GM12878 (cell line): ENCODE measurements at regions not wholly inside any gene's neighbourhood (a gene's known extent, or its start where the extent isn't known, plus 50 kb on each side); places are given as distances from the start of the nearest gene placed in this dataset.

Source experiments
- ATAC-seq: fragments of 200-7000 bp; cut with Tn5 transposase; 3 replicates; pipeline ENCODE4 v1.9.1; 2020; ENCODE audit warnings: mild to moderate bottlenecking, moderate library complexity
- BruUV-seq: library from RNA; stranded (reverse); fragments of 400-500 nt; replicated peaks from 2 replicates; lab custom pipeline; 2021; lab: Mats Ljungman, UMichigan
- CTCF ChIA-PET: fragments of 300-600 bp; sonication (Branson Sonifier 250); formaldehyde crosslinking; extraction: SDS; loops from one replicate; lab custom pipeline; 2021; ENCODE audit warnings: inconsistent platforms; lab: Yijun Ruan, JAX
- POLR2A ChIA-PET: fragments of 350-600 bp; formaldehyde crosslinking; extraction: SDS; loops from one replicate; lab custom pipeline; 2021; ENCODE audit warnings: inconsistent platforms; lab: Charles Lee
- RAD21 ChIA-PET: fragments of 300-600 bp; sonication (Branson Sonifier 250); formaldehyde crosslinking; loops from one replicate; lab custom pipeline; 2023; ENCODE audit warnings: antibody characterized with exemption; ENCODE audit not compliant: unreplicated experiment; lab: Charles Lee
- SMC1A ChIA-PET: fragments of 300-600 bp; sonication (Branson Sonifier 250); formaldehyde crosslinking; loops from one replicate; lab custom pipeline; 2023; ENCODE audit not compliant: unreplicated experiment, uncharacterized antibody; lab: Charles Lee
- DNase-seq: peaks from one replicate; pipeline ENCODE4 v3.0.0-alpha.2; 2011; ENCODE audit warnings: low read depth, low spot score
- FAIRE-seq: peaks from 3 replicates; lab custom pipeline; 2011; peaks lifted over from hg19 to GRCh38; lab: Jason Lieb, UNC
- H2AFZ ChIP-seq: 2 replicates; pipeline ENCODE4 v1.6.0; 2011; ENCODE audit warnings: low read depth, low read length, control low read depth; ENCODE audit not compliant: control insufficient read depth
- H3K27ac ChIP-seq: 2 replicates; pipeline ENCODE4 v1.5.1; 2011; ENCODE audit warnings: control low read depth; ENCODE audit not compliant: control insufficient read depth, insufficient read depth
- H3K27me3 ChIP-seq, 2 experiments: replicated peaks in 1 of 2; 2 replicates each; pipeline versions ENCODE4 v1.6.0 to v1.6.1; 2011; ENCODE audit warnings: low read length in 1 of 2; ENCODE audit not compliant: control insufficient read depth in 2 of 2, insufficient read depth in 2 of 2
- H3K36me3 ChIP-seq, 2 experiments: 2 replicates each; pipeline ENCODE4 v1.5.1; 2011; ENCODE audit warnings: low read length in 1 of 2; ENCODE audit not compliant: control insufficient read depth in 2 of 2, insufficient read depth in 2 of 2
- H3K4me1 ChIP-seq: 2 replicates; pipeline ENCODE4 v1.6.1; 2011; ENCODE audit warnings: mild to moderate bottlenecking, low read length, moderate library complexity, mixed read lengths; ENCODE audit not compliant: control insufficient read depth, insufficient read depth
- H3K4me2 ChIP-seq: 2 replicates; pipeline ENCODE4 v1.6.0; 2011; ENCODE audit warnings: control low read depth; ENCODE audit not compliant: control insufficient read depth, insufficient read depth
- H3K4me3 ChIP-seq: fragments of 200-600 bp; sonication (generic); 2 replicates; pipeline ENCODE4 v1.5.1; 2016
- H3K79me2 ChIP-seq: 2 replicates; pipeline ENCODE4 v1.6.0; 2011; ENCODE audit warnings: low read length; ENCODE audit not compliant: control insufficient read depth, insufficient read depth
- H3K9ac ChIP-seq: 2 replicates; pipeline ENCODE4 v1.8.0; 2011; ENCODE audit warnings: low read length, control low read depth, mixed read lengths; ENCODE audit not compliant: control insufficient read depth, insufficient read depth
- H3K9me3 ChIP-seq: replicated peaks from 3 replicates; pipeline ENCODE4 v1.5.1; 2011; ENCODE audit warnings: mild to moderate bottlenecking, low read length; ENCODE audit not compliant: control insufficient read depth, insufficient read depth
- H4K20me1 ChIP-seq: 2 replicates; pipeline ENCODE4 v1.6.0; 2011; ENCODE audit not compliant: control insufficient read depth, insufficient read depth
- CEBPB ChIP-seq, 2 experiments: fragments of 150-350 bp in 1 of 2; IDR thresholded peaks; 2 replicates each; pipeline ENCODE4 v1.6.1; 2012 to 2014; ENCODE audit warnings: low read depth in 2 of 2, low read length in 2 of 2, borderline replicate concordance in 1 of 2, inconsistent platforms in 1 of 2
- CHD4 ChIP-seq: fragments of 200-600 bp; sonication (generic); IDR thresholded peaks from 2 replicates; pipeline ENCODE4 v1.6.1; 2016; ENCODE audit warnings: mild to moderate bottlenecking
- HCFC1 ChIP-seq: fragments of 150-350 bp; IDR thresholded peaks from 2 replicates; pipeline ENCODE4 v1.6.1; 2014; ENCODE audit warnings: low read length
- NR2C2 ChIP-seq: IDR thresholded peaks from 2 replicates; pipeline ENCODE4 v1.6.1; 2011; ENCODE audit warnings: borderline replicate concordance, low read depth; ENCODE audit not compliant: control insufficient read depth, insufficient read length
- SREBF2 ChIP-seq: IDR thresholded peaks from 2 replicates; pipeline ENCODE4 v1.6.1; 2012; ENCODE audit warnings: mild to moderate bottlenecking, low read length
- ZNF274 ChIP-seq: IDR thresholded peaks from one replicate; pipeline ENCODE4 v1.8.0; 2011; ENCODE audit not compliant: insufficient read length, insufficient read depth
- in situ Hi-C: fragments of 300-500 bp; cut with MboI; formaldehyde crosslinking; loops from 9 replicates; pipeline ENCODE4 v1.14.3; 2018; ENCODE audit warnings: mixed read lengths
- intact Hi-C: fragments of 100-400 bp; cut with micrococcal nuclease; formaldehyde crosslinking; loops from one replicate; pipeline ENCODE4 v1.14.2; 2022; ENCODE audit not compliant: unreplicated experiment
- TF ChIP-seq, protein P1 (sequence below): fragments of 150-350 bp; IDR thresholded peaks from 2 replicates; pipeline ENCODE4 v1.6.1; 2016; ENCODE audit warnings: low read depth, low read length
- TF ChIP-seq, protein P2 (sequence below): IDR thresholded peaks from 2 replicates; pipeline ENCODE4 v1.6.1; 2011; ENCODE audit warnings: borderline replicate concordance, low read depth, mild to moderate bottlenecking, moderate library complexity, low read length; ENCODE audit not compliant: insufficient read depth, poor library complexity, severe bottlenecking

DNA sequence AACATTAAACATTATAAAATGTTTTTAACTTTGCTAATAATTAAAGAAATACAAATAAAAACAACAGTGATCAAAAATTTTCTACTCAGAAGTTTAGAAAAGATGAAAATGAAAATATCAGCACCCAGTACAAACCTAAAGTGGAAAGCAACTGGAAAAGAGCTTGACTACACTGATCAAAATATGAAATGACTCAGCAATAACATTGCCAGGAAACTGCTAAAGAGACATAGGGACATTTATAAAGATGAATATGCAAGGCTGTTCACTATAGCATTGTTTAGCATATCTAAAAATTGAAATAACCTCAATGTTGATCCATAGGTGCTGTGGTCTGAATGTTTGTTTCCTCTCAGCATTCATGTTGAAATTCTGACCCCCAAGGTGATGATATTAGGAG lies 88.5 kb upstream of the NOCT start:
- no peak overlapping the region for H3K27ac ChIP-seq
- H2AFZ ChIP-seq = no peak overlapping the region
- H3K9me3 ChIP-seq = no peaks in the 10 kb centered on the region
- H3K4me1 ChIP-seq = no peaks in the 10 kb centered on the region
- no peak for FAIRE-seq
- no peaks in the 10 kb centered on the region for H4K20me1 ChIP-seq
- H3K9ac ChIP-seq = no peak overlapping the region
- POLR2A ChIA-PET = no interaction called here
- no peaks in the 10 kb centered on the region; a peak in 1 of 4 replicates for H3K27me3 ChIP-seq
- H3K79me2 ChIP-seq = no peaks in the 10 kb centered on the region
- intact Hi-C loops (no loop called here), in situ Hi-C loops (no loop called here)
- RAD21 ChIA-PET = no interaction called here
- SMC1A ChIA-PET = no interaction called here
- no peak for DNase-seq
- no peak for TF ChIP-seq HCFC1
- no peak for TF ChIP-seq SREBF2
- TF ChIP-seq NR2C2 = no peak
- no peak for TF ChIP-seq CEBPB (IDR thresholded peaks at IDR 0.05; ENCODE audit: borderline replicate concordance in 1 of 2, low read depth in 2 of 2, low read length in 2 of 2)
- TF ChIP-seq, protein P1, sequence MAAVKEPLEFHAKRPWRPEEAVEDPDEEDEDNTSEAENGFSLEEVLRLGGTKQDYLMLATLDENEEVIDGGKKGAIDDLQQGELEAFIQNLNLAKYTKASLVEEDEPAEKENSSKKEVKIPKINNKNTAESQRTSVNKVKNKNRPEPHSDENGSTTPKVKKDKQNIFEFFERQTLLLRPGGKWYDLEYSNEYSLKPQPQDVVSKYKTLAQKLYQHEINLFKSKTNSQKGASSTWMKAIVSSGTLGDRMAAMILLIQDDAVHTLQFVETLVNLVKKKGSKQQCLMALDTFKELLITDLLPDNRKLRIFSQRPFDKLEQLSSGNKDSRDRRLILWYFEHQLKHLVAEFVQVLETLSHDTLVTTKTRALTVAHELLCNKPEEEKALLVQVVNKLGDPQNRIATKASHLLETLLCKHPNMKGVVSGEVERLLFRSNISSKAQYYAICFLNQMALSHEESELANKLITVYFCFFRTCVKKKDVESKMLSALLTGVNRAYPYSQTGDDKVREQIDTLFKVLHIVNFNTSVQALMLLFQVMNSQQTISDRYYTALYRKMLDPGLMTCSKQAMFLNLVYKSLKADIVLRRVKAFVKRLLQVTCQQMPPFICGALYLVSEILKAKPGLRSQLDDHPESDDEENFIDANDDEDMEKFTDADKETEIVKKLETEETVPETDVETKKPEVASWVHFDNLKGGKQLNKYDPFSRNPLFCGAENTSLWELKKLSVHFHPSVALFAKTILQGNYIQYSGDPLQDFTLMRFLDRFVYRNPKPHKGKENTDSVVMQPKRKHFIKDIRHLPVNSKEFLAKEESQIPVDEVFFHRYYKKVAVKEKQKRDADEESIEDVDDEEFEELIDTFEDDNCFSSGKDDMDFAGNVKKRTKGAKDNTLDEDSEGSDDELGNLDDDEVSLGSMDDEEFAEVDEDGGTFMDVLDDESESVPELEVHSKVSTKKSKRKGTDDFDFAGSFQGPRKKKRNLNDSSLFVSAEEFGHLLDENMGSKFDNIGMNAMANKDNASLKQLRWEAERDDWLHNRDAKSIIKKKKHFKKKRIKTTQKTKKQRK = no peak
- TF ChIP-seq CHD4 = no peak
- TF ChIP-seq, protein P2, sequence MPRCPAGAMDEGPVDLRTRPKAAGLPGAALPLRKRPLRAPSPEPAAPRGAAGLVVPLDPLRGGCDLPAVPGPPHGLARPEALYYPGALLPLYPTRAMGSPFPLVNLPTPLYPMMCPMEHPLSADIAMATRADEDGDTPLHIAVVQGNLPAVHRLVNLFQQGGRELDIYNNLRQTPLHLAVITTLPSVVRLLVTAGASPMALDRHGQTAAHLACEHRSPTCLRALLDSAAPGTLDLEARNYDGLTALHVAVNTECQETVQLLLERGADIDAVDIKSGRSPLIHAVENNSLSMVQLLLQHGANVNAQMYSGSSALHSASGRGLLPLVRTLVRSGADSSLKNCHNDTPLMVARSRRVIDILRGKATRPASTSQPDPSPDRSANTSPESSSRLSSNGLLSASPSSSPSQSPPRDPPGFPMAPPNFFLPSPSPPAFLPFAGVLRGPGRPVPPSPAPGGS = no peak
- TF ChIP-seq ZNF274 = no peak
- BruUV-seq = no TSS peak
- no peak for ATAC-seq
- H3K36me3 ChIP-seq = no peaks in the 10 kb centered on the region
- no peak overlapping the region for H3K4me2 ChIP-seq
- H3K4me3 ChIP-seq = no peak overlapping the region
- CTCF ChIA-PET = no interaction called here
